Trophoblast cell (in vitro differentiated cells and primary cell): ENCODE measurements at regions not wholly inside any gene's neighbourhood (a gene's known extent, or its start where the extent isn't known, plus 50 kb on each side); places are given as distances from the start of the nearest gene placed in this dataset.

Experiments used
- DNase-seq, 2 donors: peaks; one replicate each; pipeline ENCODE4 v3.0.0-alpha.2; 2016
- H2AFZ ChIP-seq: 2 replicates; pipeline ENCODE4 v1.6.1; 2013; ENCODE audit warnings: low read length, moderate library complexity, mild to moderate bottlenecking; ENCODE audit not compliant: insufficient read depth, poor library complexity
- H2AK5ac ChIP-seq: 2 replicates; pipeline ENCODE4 v1.6.1; 2013; ENCODE audit warnings: mild to moderate bottlenecking, low read length
- H2BK120ac ChIP-seq: 2 replicates; pipeline ENCODE4 v1.6.1; 2013; ENCODE audit warnings: low read length, mild to moderate bottlenecking, moderate library complexity; ENCODE audit not compliant: insufficient read depth, poor library complexity
- H2BK12ac ChIP-seq: 2 replicates; pipeline ENCODE4 v1.6.1; 2013; ENCODE audit warnings: mild to moderate bottlenecking, low read length, moderate library complexity
- H2BK5ac ChIP-seq: 2 replicates; pipeline ENCODE4 v1.6.1; 2013; ENCODE audit warnings: low read length, low read depth, moderate library complexity, mild to moderate bottlenecking; ENCODE audit not compliant: poor library complexity
- H3K14ac ChIP-seq: 2 replicates; pipeline ENCODE4 v1.6.1; 2013; ENCODE audit warnings: mild to moderate bottlenecking, low read length
- H3K18ac ChIP-seq: 2 replicates; pipeline ENCODE4 v1.6.1; 2013; ENCODE audit warnings: mild to moderate bottlenecking, low read length
- H3K23ac ChIP-seq: 2 replicates; pipeline ENCODE4 v1.6.1; 2013; ENCODE audit warnings: low read length
- H3K27ac ChIP-seq: 2 replicates; pipeline ENCODE4 v1.5.1; 2013; ENCODE audit warnings: low read depth, mild to moderate bottlenecking, inconsistent platforms, low read length, moderate library complexity
- H3K27me3 ChIP-seq: 2 replicates; pipeline ENCODE4 v1.6.1; 2013; ENCODE audit warnings: inconsistent platforms, mild to moderate bottlenecking, low read length, moderate library complexity; ENCODE audit not compliant: insufficient read depth
- H3K36me3 ChIP-seq, 2 experiments: 1 replicate in 1 of 2; 2 replicates in 1 of 2; pipeline ENCODE4 v1.6.1; 2013; ENCODE audit warnings: low read length in 2 of 2, mild to moderate bottlenecking in 2 of 2, moderate library complexity in 1 of 2; ENCODE audit not compliant: insufficient read depth in 2 of 2, control insufficient read depth in 1 of 2
- H3K4ac ChIP-seq: 2 replicates; pipeline ENCODE4 v1.6.1; 2013; ENCODE audit warnings: low read depth, mild to moderate bottlenecking, low read length, moderate library complexity
- H3K4me1 ChIP-seq, 2 experiments: 1 replicate in 1 of 2; 2 replicates in 1 of 2; pipeline ENCODE4 v1.6.1; 2013; ENCODE audit warnings: low read length in 2 of 2, mild to moderate bottlenecking in 2 of 2, moderate library complexity in 1 of 2; ENCODE audit not compliant: insufficient read depth in 2 of 2, control insufficient read depth in 1 of 2
- H3K4me2 ChIP-seq: 2 replicates; pipeline ENCODE4 v1.6.1; 2013; ENCODE audit warnings: inconsistent platforms, mild to moderate bottlenecking, low read length, moderate library complexity
- H3K4me3 ChIP-seq: 2 replicates; pipeline ENCODE4 v1.5.1; 2013; ENCODE audit warnings: mild to moderate bottlenecking, low read depth, low read length, inconsistent platforms
- H3K79me1 ChIP-seq: one replicate; pipeline ENCODE4 v1.6.1; 2013; ENCODE audit warnings: low read length
- H3K79me2 ChIP-seq: 2 replicates; pipeline ENCODE4 v1.6.1; 2013; ENCODE audit warnings: low read length, mild to moderate bottlenecking; ENCODE audit not compliant: control insufficient read depth, insufficient read depth, poor library complexity
- H3K9ac ChIP-seq: 2 replicates; pipeline ENCODE4 v1.6.1; 2013; ENCODE audit warnings: mild to moderate bottlenecking, low read length
- H3K9me3 ChIP-seq: 2 replicates; pipeline ENCODE4 v1.6.1; 2013; ENCODE audit warnings: low read depth, mild to moderate bottlenecking, control low read depth, inconsistent platforms, low read length; ENCODE audit not compliant: insufficient read depth
- H4K12ac ChIP-seq: 2 replicates; pipeline ENCODE4 v1.6.1; 2013; ENCODE audit warnings: low read depth, mild to moderate bottlenecking, low read length, moderate library complexity
- H4K8ac ChIP-seq: 2 replicates; pipeline ENCODE4 v1.6.1; 2013; ENCODE audit warnings: low read depth, mild to moderate bottlenecking, low read length, moderate library complexity
- H4K91ac ChIP-seq: one replicate; pipeline ENCODE4 v1.6.1; 2013; ENCODE audit warnings: low read depth, mild to moderate bottlenecking, low read length, moderate library complexity
- WGBS: extraction: QIAGEN DNeasy Blood & Tissue Kit; methylation state at CpG from one replicate; pipeline ENCODE4 v1.1.7; 2013; ENCODE audit warnings: missing lambda C conversion rate; ENCODE audit not compliant: insufficient read length, insufficient coverage; ENCODE audit errors: extremely low coverage; 5-methylcytosine and 5-hydroxymethylcytosine counted together

GRCh38 chr5:63346451-63346850 lies 615.8 kb downstream of the HTR1A start:
- Histone ChIP-seq H3K18ac (no peak overlapping the region), H4K12ac (no peak overlapping the region), H3K27ac (no peak overlapping the region), H3K9me3 (no peaks in the 10 kb centered on the region), H2AK5ac (no peak overlapping the region), H4K91ac (no peak overlapping the region), H2BK120ac (no peak overlapping the region), H3K79me2 (no peaks in the 10 kb centered on the region), H3K9ac (no peak overlapping the region), H2BK5ac (no peak overlapping the region), H3K4ac (no peak overlapping the region), H3K27me3 (no peaks in the 10 kb centered on the region), H3K36me3 (no peaks in the 10 kb centered on the region), H3K4me2 (no peak overlapping the region), H4K8ac (no peak overlapping the region), H2AFZ (no peak overlapping the region), H3K4me3 (no peak overlapping the region), H3K79me1 (no peaks in the 10 kb centered on the region), H2BK12ac (no peak overlapping the region), H3K14ac (no peak overlapping the region), H3K23ac (no peak overlapping the region), H3K4me1 (no peaks in the 10 kb centered on the region)
- DNase-seq: no peak

- no peak overlapping the region for H2AFZ ChIP-seq
- no peaks in the 10 kb centered on the region for H3K36me3 ChIP-seq
- H2BK12ac ChIP-seq: no peak overlapping the region
- no peak overlapping the region for H4K12ac ChIP-seq
- no peak overlapping the region for H2BK120ac ChIP-seq
- WGBS: no CpG with 5 or more reads among the region's 2 CpGs
- no peak overlapping the region for H2AK5ac ChIP-seq
- H3K14ac ChIP-seq: no peak overlapping the region
- no peaks in the 10 kb centered on the region for H3K79me2 ChIP-seq
- H3K4me1 ChIP-seq: no peaks in the 10 kb centered on the region
- H3K4me2 ChIP-seq: no peak overlapping the region
- no peak overlapping the region for H3K4me3 ChIP-seq
- no peaks in the 10 kb centered on the region for H3K27me3 ChIP-seq
- no peaks in the 10 kb centered on the region for H3K9me3 ChIP-seq
- no peaks in the 10 kb centered on the region for H3K79me1 ChIP-seq
- H3K9ac ChIP-seq: no peak overlapping the region
- DNase-seq: no peak
- H4K8ac ChIP-seq: no peak overlapping the region
- H3K27ac ChIP-seq: no peak overlapping the region
- no peak overlapping the region for H3K4ac ChIP-seq
- no peak overlapping the region for H3K23ac ChIP-seq
- no peak overlapping the region for H3K18ac ChIP-seq
- no peak overlapping the region for H2BK5ac ChIP-seq
- no peak overlapping the region for H4K91ac ChIP-seq
These were observed 620.8 kb downstream of the HTR1A start for GRCh38 chr5:63341442-63341841.

GRCh38 chr5:63323926-63324325 lies 638.3 kb downstream of the HTR1A start:
- Histone ChIP-seq H3K9me3 (no peaks in the 10 kb centered on the region), H3K4me3 (no peak overlapping the region), H3K79me1 (no peaks in the 10 kb centered on the region), H2AK5ac (no peak overlapping the region), H3K36me3 (no peaks in the 10 kb centered on the region), H3K79me2 (no peaks in the 10 kb centered on the region), H4K91ac (no peak overlapping the region), H2BK12ac (no peak overlapping the region), H3K9ac (no peak overlapping the region), H3K4me2 (no peak overlapping the region), H3K4ac (no peak overlapping the region), H3K27me3 (no peaks in the 10 kb centered on the region), H3K18ac (no peak overlapping the region), H3K23ac (no peak overlapping the region), H2AFZ (no peak overlapping the region), H3K14ac (no peak overlapping the region), H2BK5ac (no peak overlapping the region), H3K4me1 (no peaks in the 10 kb centered on the region), H3K27ac (no peak overlapping the region), H4K8ac (no peak overlapping the region), H4K12ac (no peak overlapping the region), H2BK120ac (no peak overlapping the region)
- no peak for DNase-seq
- WGBS: no CpG with 5 or more reads among the region's 1 CpG

GRCh38 chr5:63314551-63314950 lies 647.7 kb downstream of the HTR1A start:
- Histone ChIP-seq H3K79me1 (no peaks in the 10 kb centered on the region), H2AK5ac (no peak overlapping the region), H3K23ac (no peak overlapping the region), H2BK12ac (no peak overlapping the region), H3K27me3 (no peaks in the 10 kb centered on the region), H3K14ac (no peak overlapping the region), H2AFZ (no peak overlapping the region), H3K4me2 (no peak overlapping the region), H2BK120ac (no peak overlapping the region), H2BK5ac (no peak overlapping the region), H3K4me3 (no peak overlapping the region), H3K9me3 (no peaks in the 10 kb centered on the region), H3K9ac (no peak overlapping the region), H3K36me3 (no peaks in the 10 kb centered on the region), H4K8ac (no peak overlapping the region), H3K4me1 (no peaks in the 10 kb centered on the region), H3K27ac (no peak overlapping the region), H4K12ac (no peak overlapping the region), H3K4ac (no peak overlapping the region), H3K18ac (no peak overlapping the region), H3K79me2 (no peaks in the 10 kb centered on the region), H4K91ac (no peak overlapping the region)
- DNase-seq: no peak
- WGBS: no CpG with 5 or more reads among the region's 6 CpGs

GRCh38 chr5:63310644-63311043 lies 651.6 kb downstream of the HTR1A start:
- Histone ChIP-seq H3K14ac (no peak overlapping the region), H2AFZ (no peak overlapping the region), H2BK120ac (no peak overlapping the region), H2BK5ac (no peak overlapping the region), H2AK5ac (no peak overlapping the region), H3K79me1 (no peaks in the 10 kb centered on the region), H3K9me3 (no peaks in the 10 kb centered on the region), H3K27me3 (no peaks in the 10 kb centered on the region), H4K12ac (no peak overlapping the region), H3K9ac (no peak overlapping the region), H2BK12ac (no peak overlapping the region), H4K8ac (no peak overlapping the region), H4K91ac (no peak overlapping the region), H3K36me3 (no peaks in the 10 kb centered on the region), H3K23ac (no peak overlapping the region), H3K4me3 (no peak overlapping the region), H3K18ac (no peak overlapping the region), H3K27ac (no peak overlapping the region), H3K79me2 (no peaks in the 10 kb centered on the region), H3K4me1 (no peaks in the 10 kb centered on the region), H3K4me2 (no peak overlapping the region), H3K4ac (no peak overlapping the region)
- WGBS: no CpG with 5 or more reads among the region's 1 CpG
- DNase-seq: no peak
